ENCODE measurements at regions not wholly inside any gene's neighbourhood (a gene's known extent, or its start where the extent isn't known, plus 50 kb on each side); places are given as distances from the start of the nearest gene placed in this dataset.

GRCh38 chr9:88754886-88755285 is 219.9 kb downstream of the NXNL2 start:
- POLR2A ChIA-PET (ENCODE audit: low non-redundant PET) = interaction anchor here (0.6 kb wide), 1 partner anchor 617 kb away, joined by 3 read pairs; no protein-coding TSS in a partner anchor
- no peak overlapping the region for H3K27ac ChIP-seq
- no peak for DNase-seq (ENCODE audit: low spot score)
- TF ChIP-seq CTCF (conservative IDR thresholded peaks at IDR 0.05; ENCODE audit: low read depth) = no peak
- CTCF ChIA-PET = no interaction called here

GRCh38 chr9:88757406-88758010 is 222.5 kb downstream of the NXNL2 start:
- no peak for TF ChIP-seq CTCF (conservative IDR thresholded peaks at IDR 0.05; ENCODE audit: low read depth)
- no peak for DNase-seq (ENCODE audit: low spot score)
- H3K27ac ChIP-seq = no peak overlapping the region
- CTCF ChIA-PET = no interaction called here
- POLR2A ChIA-PET (ENCODE audit: low non-redundant PET) = no interaction called here

- TF ChIP-seq CTCF (conservative IDR thresholded peaks at IDR 0.05; ENCODE audit: low read depth) = no peak
- DNase-seq (ENCODE audit: low spot score) = no peak
- no peak overlapping the region for H3K27ac ChIP-seq
- ChIA-PET CTCF (interaction anchor here (0.6 kb wide), 1 partner anchor 240 kb away, joined by 4 read pairs; no protein-coding TSS in a partner anchor), POLR2A (ENCODE audit: low non-redundant PET) (no interaction called here)
These were observed 224.4 kb downstream of the NXNL2 start for GRCh38 chr9:88759364-88759763.

- no peak overlapping the region for H3K27ac ChIP-seq
- CTCF ChIA-PET = no interaction called here
- no peak for TF ChIP-seq CTCF (conservative IDR thresholded peaks at IDR 0.05; ENCODE audit: low read depth)
- DNase-seq (ENCODE audit: low spot score) = peak; percentile 71
- POLR2A ChIA-PET (ENCODE audit: low non-redundant PET) = no interaction called here
These were observed 224.3 kb upstream of the S1PR3 start for GRCh38 chr9:88766778-88767503.

GRCh38 chr9:88767504-88767790 is 223.8 kb upstream of the S1PR3 start:
- no peak overlapping the region for H3K27ac ChIP-seq
- no peak for DNase-seq (ENCODE audit: low spot score)
- CTCF ChIA-PET = no interaction called here
- POLR2A ChIA-PET (ENCODE audit: low non-redundant PET) = no interaction called here
- TF ChIP-seq CTCF (conservative IDR thresholded peaks at IDR 0.05; ENCODE audit: low read depth) = no peak

GRCh38 chr9:88772575-88772974 is 218.7 kb upstream of the S1PR3 start:
- CTCF ChIA-PET = no interaction called here
- POLR2A ChIA-PET (ENCODE audit: low non-redundant PET) = no interaction called here
- TF ChIP-seq CTCF (conservative IDR thresholded peaks at IDR 0.05; ENCODE audit: low read depth) = no peak
- no peak overlapping the region for H3K27ac ChIP-seq
- no peak for DNase-seq (ENCODE audit: low spot score)

All from RWPE1 (cell line).